Suppressor macrophage treated with lipopolysaccharide for 1 hour (primary cell): ENCODE measurements at regions not wholly inside any gene's neighbourhood (a gene's known extent, or its start where the extent isn't known, plus 50 kb on each side); places are given as distances from the start of the nearest gene placed in this dataset.
"Not testable (repeated sequence)": the region's sequence is repeated elsewhere in the genome, so short reads cannot be mapped to it uniquely, and the experiment has no call there.

Experiments
- DNase-seq, 3 donors: peaks; one replicate each; pipeline ENCODE4 v3.0.0-alpha.2; 2020 to 2022

DNA sequence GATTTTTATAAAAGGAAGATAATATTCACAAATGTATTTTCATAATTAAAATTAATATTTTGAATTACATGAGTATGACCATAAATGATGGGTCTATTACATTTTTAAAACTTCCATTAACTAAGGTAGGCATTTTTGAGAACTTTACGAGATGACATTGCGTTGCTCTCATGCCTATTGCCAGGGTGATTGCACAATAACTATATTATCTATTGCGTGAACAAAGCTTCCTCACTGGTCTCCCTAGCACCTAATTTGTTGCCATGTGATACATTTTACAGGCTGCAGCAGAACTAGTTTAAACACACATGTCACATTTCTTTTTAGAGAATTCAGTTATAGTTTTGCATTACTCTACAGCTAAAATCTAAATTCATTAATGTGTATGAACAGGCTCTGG lies 289.7 kb upstream of the GRID2 start:
- DNase-seq = no peak

GRCh38 chr4:92021203-92021602 lies 282.6 kb upstream of the GRID2 start:
- DNase-seq = no peak

GRCh38 chr4:92021788-92022187 lies 282.0 kb upstream of the GRID2 start:
- DNase-seq = no peak

DNA sequence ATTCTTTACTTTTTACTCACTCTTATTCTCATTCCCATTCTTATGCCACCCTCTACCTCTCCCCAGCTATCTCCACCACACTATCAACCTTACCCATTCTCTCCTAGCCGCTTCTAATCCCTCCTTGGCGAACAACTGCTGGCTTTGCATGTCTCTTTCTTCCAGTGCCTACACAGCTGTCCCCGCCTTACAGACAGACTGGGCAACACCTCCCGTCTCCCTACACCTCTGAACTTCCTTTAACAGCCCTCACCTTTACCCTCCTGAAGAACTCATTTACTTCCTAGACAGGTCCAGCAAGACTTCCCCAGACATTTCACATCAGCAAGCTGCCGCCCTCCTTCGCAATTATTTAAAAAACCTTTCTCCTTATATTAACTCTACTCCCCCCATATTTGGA lies 274.9 kb upstream of the GRID2 start:
- not testable (repeated sequence) for DNase-seq

DNA sequence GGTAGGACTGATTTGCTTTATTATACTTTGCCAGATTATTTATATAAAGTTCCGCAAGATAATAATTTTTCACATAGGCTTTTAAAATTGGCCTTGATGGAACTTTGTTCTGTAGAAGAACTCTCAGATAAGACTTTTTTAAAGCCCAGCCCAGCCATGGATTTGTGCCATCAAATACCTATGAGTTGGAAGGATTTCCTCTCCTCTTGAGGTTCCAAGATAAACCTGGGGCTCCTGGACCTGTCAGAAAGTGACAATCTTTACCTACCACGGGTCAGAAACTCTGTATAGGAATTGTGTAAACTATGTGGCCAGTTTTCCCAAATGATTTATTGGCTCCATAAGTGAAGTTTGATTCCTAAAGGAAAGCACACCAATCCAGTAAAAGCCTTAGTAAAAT lies 271.9 kb upstream of the GRID2 start:
- DNase-seq = no peak

DNA sequence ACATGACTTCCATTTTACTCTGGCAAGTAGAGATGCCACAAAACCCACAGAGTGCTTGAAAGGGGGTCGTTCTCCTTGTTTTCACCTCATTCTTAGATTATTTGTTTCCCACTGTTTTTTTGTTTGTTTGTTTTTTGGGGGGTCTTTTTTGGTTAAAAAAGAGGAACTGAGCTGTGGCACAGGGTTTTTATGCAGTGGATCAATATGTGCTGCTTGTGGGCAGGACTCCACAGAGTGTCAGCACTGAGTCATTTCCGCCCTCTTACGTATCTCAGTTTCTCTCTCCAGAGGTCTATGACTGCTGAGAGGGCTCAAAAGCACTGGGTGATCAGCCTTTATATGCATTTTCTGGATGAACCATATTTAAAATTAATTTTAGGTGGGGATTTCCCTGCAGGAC lies 268.1 kb upstream of the GRID2 start:
- no peak for DNase-seq

- DNase-seq = no peak
These were observed 258.0 kb upstream of the GRID2 start for GRCh38 chr4:92045718-92046117.

DNA sequence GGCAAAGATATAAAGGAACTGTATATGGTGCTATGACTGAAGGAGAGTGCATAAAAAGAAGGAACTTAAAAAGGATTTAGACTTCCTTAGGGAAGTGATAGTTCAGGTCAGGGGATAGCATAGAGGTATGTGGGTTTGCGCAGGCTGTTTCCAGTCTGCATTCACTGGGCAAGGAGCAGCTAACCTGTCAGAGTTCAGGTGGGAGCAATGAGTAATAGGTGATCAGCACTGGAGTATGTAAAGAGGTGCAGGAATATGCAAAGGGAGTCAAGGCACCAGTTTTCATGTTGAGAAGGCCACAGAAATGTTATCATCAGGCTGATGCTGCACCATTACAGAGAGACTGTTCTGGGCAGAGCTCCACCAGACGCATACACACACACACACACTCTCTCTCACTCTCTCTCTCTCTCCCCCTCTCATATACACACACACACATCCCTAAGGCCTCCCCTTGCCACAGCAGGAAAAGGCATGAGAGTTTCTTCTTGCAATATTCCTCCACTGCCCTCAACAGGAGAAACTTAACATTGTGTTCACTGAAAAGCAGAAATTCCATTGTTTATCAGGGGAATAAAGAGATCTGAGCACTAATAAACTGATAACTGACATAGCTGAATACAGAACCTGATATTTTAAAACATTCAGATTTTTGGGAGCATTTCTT lies 256.4 kb upstream of the GRID2 start:
- no peak for DNase-seq

DNA sequence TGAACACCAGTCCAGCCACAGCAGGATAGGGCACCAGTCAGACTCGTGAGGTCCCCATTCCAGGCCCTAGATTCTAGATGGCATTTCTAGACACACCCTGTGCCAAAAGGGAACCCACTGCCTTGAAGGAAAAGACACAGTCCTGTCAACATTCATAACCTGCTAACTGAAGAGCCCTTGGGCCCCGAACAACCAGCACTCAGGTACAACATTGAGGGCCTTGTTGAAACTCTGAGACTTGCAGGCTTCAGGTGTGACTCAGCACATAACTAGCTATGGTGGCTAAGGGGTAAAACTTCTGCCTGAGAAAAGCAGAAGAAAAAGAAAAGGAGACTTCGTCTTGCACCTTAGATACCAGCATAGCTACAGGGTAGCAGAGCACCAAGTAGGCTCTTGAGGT lies 252.9 kb upstream of the GRID2 start:
- DNase-seq = no peak

DNA sequence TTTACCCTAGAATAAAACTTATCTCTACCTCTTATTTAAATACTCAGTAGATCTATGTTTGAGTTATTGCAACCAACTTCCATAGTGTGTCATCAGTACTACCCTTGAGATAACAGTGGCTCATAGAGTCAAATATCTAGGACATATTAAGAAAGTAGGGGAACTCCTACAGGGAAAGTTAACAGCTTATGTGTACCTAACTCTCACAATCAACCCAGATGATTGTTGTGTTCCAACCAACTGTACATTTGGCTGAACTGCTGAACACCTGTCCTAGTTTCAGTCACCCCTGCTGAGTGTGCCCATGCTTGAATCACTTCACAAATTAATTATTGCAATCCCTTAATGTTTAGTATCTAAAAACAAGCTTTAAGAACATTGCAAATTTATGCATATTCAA lies 244.2 kb upstream of the GRID2 start:
- DNase-seq = no peak

DNA sequence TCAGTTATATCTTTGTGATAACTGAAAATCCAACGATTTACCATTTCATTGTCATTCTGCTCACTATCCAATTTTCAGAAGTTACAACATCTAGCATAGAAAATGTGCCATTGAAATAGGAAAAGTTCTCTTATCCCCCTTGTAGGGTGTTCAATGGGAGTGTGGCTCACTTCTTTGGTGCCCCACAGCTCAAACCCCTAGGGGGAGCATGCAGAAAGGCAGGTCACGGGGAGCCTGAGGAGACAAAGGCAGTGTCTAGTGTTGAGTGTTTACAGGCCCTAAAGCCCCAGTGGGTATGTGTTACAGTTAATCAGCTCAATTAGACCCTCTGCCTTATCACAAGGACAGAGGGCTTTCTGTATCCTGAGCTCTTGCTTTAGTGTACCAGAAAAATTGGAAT lies 243.4 kb upstream of the GRID2 start:
- DNase-seq = no peak

DNA sequence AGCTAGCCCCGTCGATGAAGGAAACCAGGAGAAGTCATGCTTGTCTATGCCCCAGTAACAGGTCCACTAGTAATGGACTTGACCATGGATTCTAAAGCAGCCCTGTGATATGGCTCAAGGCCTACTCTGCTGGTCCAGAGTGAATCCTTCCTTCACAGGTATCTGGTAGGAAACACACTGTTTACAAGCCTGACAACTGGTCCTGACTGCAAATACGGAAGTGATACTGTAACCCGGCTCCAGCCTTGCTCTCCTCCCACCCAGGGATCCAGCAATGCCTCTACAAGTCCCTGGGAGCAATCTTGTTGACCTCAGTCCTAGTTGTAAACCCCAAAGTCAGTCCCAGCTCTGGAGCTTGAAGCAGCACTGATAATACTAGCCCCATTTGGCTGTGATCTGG lies 239.2 kb upstream of the GRID2 start:
- DNase-seq = no peak

DNA sequence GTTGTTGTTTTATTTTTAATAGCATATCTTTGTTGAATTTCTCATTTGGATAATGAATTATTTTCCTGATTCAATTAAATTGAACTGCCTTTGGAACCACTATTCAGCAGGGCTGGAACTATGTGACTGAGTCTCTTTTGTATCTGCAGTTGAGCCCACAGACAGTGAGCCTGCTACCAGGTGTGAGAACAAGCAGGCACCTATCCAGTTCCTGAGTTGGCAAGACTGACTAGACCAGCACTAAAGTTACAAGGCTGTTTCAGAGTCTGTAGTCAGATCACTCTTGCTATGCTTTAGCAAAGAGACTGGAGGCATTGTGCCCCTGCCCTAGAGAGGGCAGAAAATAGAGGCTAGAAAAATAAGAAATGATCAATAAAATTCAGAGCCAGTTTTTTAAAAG lies 237.3 kb upstream of the GRID2 start:
- DNase-seq = no peak

DNA sequence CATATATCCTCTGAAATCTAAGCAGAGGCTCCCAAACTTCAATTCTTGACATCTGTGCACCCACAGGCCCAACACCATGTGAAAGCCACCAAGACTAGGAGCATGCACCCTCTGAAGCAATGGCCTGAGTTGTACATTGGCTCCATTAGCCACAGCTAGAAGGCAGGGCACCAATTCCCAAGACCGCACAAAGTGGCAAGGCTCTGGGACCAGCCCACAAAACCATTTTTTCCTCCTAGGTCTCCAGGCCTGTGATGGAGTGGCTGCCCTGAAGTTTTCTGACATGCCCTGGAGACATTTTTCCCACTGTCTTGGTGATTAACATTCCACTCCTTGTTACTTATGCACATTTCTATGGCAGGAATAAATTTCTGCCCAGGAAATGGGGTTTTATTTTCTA lies 232.2 kb upstream of the GRID2 start:
- DNase-seq = no peak

DNA sequence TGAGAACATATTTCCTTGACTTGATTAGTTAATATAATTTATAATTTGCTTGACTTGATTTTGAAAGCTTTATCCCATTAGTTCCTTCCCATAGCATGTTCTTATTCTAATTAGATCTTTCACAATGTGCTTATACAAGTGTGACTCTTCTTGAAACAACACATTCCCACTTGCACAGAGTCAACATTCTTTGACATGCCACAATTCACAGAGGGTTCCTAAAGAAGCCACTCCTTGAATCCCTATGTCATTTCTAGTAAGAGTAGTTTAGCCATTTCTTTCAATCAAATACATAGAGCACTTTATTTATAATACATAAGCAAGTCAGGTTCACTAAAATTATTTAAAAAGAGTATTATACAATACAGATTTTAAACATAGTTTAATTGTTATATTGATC lies 228.9 kb upstream of the GRID2 start:
- DNase-seq = no peak

DNA sequence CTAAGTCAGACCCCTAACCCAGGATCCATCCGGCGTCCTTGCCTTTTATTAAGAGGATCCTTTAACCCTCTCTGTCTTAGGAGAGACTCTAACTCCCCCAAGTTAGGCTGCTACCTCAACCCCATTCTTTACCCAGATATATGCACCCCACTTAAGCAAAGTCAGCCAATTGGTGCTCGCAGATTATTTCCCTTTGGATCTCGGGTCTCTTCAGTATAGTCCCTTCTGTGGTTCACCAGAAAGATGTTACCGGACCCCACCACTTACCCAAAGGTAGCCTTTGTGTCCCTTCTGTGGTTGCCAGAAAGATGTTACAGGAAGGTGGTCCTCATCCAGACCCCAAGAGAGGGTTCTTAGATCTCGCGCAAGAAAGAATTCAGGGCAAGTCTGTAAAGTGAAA lies 212.9 kb upstream of the GRID2 start:
- DNase-seq = no peak

- no peak for DNase-seq
These were observed 212.4 kb upstream of the GRID2 start for GRCh38 chr4:92091335-92091734.

GRCh38 chr4:92099861-92100260 lies 203.9 kb upstream of the GRID2 start:
- no peak for DNase-seq

GRCh38 chr4:92100975-92101374 lies 202.8 kb upstream of the GRID2 start:
- no peak for DNase-seq

GRCh38 chr4:92101737-92102172 lies 202.0 kb upstream of the GRID2 start:
- DNase-seq = peak in 2 of 3 donors; percentile 16 to 63

DNA sequence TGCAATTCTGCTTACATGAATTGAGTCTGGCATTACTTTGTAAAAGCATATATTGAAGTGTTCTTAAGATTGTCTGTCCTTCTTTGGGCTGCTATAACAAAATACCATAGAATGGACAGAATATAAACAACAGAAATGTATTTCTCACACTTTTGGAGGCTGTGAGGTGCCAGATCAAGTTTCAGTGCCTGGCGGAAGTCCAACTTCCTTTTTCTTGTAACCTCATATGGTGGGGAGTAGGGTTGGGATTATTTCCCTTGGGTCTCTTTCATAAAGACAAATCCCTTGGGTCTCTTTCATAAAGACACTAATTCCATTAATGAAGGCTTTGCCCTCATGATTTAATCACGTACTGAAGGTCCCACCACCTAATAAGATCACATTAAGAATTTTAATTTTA lies 199.3 kb upstream of the GRID2 start:
- peak; percentile 5 to 23 (median 10) for DNase-seq

GRCh38 chr4:92106816-92107215 lies 196.9 kb upstream of the GRID2 start:
- DNase-seq = no peak

DNA sequence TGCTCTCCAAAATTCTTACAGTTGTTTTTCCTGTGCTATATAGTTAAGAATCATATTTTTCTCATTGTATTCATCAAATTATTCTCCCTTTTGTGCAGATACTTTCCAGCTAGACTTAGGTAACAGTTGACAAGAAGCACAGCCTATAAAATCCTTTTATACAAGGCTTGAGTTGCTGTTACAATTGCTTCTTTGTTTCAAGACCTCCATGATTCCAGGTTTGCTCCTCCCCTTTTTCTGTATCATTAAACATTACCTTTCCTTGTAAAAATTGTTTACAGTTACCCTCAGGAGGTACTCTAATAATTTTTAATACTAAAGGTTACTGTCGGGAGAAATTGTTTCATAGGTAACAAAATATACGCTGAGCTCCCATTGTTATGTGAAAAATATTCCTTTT lies 192.3 kb upstream of the GRID2 start:
- no peak for DNase-seq

DNA sequence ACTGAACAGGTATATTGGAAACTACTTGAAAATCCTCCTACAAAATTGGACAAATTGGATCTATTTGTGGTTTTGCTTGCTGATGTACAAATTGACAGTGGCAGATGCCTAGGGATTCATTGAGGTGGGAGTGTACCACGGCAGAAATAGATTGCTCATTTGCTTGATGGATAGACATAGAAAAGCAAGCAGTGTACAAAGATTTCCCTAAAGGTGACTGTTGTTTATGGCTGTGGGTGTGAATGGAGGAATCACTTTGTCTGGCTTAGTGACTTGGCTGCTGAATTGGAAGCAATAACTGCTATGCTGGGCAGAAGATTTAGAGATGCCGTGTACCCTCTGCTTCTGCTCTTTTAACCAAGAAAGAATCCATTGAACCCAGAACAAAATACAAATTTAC lies 191.0 kb upstream of the GRID2 start:
- no peak for DNase-seq

GRCh38 chr4:92120810-92121498 lies 182.8 kb upstream of the GRID2 start:
- DNase-seq = no peak
